Body of pancreas (tissue), 4 donors: ENCODE measurements at regions not wholly inside any gene's neighbourhood (a gene's known extent, or its start where the extent isn't known, plus 50 kb on each side); places are given as distances from the start of the nearest gene placed in this dataset.

ENCODE experiments used
- POLR2A ChIP-seq, 3 donors: fragments of 450-650 bp; IDR thresholded peaks; one replicate each; pipeline ENCODE4 v1.6.1; 2016; ENCODE audit warnings: antibody characterized with exemption in 3 of 3, mild to moderate bottlenecking in 2 of 3
- TF ChIP-seq, protein P1 (sequence below), 7 experiments: fragments of 450-650 bp in 4 of 7; fragments of 200-600 bp in 3 of 7; sonication (generic) in 3 of 7; IDR thresholded peaks; one replicate each; pipeline ENCODE4 v1.5.1; 2016 to 2019; ENCODE audit warnings: antibody characterized with exemption in 7 of 7

DNA sequence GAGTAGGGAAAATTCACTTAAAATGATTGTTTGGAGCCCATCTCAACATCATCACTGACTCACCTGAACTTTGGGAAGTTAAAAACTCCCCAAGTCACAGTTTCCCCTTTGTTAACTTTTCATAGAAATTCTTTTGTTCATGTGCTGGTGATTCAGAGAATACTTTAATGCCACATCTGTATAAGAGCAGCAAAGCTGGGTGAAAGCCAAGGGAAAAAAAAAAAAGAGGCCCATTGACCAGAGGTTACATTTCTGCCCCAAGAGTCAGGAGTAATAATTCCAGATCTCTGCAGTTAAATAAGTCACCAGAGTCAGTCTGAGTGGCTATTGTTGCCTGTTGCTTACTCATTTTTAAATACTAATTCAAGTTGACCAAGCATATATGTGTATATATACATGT is 136.4 kb upstream of the LGR5 start:
- no peak for TF ChIP-seq POLR2A (IDR thresholded peaks at IDR 0.05)
- TF ChIP-seq, protein P1, sequence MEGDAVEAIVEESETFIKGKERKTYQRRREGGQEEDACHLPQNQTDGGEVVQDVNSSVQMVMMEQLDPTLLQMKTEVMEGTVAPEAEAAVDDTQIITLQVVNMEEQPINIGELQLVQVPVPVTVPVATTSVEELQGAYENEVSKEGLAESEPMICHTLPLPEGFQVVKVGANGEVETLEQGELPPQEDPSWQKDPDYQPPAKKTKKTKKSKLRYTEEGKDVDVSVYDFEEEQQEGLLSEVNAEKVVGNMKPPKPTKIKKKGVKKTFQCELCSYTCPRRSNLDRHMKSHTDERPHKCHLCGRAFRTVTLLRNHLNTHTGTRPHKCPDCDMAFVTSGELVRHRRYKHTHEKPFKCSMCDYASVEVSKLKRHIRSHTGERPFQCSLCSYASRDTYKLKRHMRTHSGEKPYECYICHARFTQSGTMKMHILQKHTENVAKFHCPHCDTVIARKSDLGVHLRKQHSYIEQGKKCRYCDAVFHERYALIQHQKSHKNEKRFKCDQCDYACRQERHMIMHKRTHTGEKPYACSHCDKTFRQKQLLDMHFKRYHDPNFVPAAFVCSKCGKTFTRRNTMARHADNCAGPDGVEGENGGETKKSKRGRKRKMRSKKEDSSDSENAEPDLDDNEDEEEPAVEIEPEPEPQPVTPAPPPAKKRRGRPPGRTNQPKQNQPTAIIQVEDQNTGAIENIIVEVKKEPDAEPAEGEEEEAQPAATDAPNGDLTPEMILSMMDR (IDR thresholded peaks at IDR 0.05) = no peak
